OCI-LY1 (cell line): ENCODE measurements at regions not wholly inside any gene's neighbourhood (a gene's known extent, or its start where the extent isn't known, plus 50 kb on each side); places are given as distances from the start of the nearest gene placed in this dataset.
"Not testable (repeated sequence)": the region's sequence is repeated elsewhere in the genome, so short reads cannot be mapped to it uniquely, and the experiment has no call there.

Experiments used
- CTCF ChIP-seq: fragments of 200-600 bp; sonication (generic), shearing (Covaris generic); IDR thresholded peaks from 2 replicates; pipeline ENCODE4 v1.5.1; 2017; ENCODE audit warnings: mild to moderate bottlenecking, antibody characterized with exemption, low read length, moderate library complexity, mixed read lengths
- EZH2 ChIP-seq: fragments of 200-600 bp; sonication (generic), shearing (Covaris generic); IDR thresholded peaks from 2 replicates; pipeline ENCODE4 v1.8.0; 2017; ENCODE audit warnings: borderline replicate concordance, mixed run types, mild to moderate bottlenecking, antibody characterized with exemption, low read length, moderate library complexity, mixed read lengths

- not testable (repeated sequence) for TF ChIP-seq CTCF, EZH2
These were observed 52.2 kb upstream of the MORC3 start for GRCh38 chr21:36267828-36268227.
